ENCODE measurements at regions not wholly inside any gene's neighbourhood (a gene's known extent, or its start where the extent isn't known, plus 50 kb on each side); places are given as distances from the start of the nearest gene placed in this dataset.
"Not testable (repeated sequence)": the region's sequence is repeated elsewhere in the genome, so short reads cannot be mapped to it uniquely, and the experiment has no call there.

- not testable (repeated sequence) for DNase-seq (ENCODE audit: low read depth in 2 of 3, low spot score in 2 of 3)
Measured at GRCh38 chr6:140493470-140493869, 1119.0 kb upstream of the CITED2 start.

DNA sequence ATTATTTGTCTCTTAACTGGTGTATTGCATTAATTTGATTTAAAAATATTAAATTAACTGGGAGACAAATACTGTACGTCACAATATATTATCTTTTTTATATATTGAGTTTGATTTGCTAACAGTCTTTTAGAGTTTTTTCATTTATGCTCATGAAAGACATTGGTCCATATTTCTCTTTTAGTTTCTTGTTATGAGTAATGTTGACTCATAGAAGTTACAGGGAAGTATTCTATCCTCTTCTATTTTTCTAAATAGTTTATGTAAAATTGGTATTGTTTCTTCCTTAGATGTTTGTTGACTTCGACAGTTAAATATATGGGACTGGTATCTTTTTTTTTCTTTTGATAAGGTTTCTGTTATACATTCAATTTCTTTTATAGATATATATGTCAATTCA lies 1115.6 kb upstream of the CITED2 start:
- no peak for DNase-seq (ENCODE audit: low read depth in 2 of 3, low spot score in 2 of 3)

DNA sequence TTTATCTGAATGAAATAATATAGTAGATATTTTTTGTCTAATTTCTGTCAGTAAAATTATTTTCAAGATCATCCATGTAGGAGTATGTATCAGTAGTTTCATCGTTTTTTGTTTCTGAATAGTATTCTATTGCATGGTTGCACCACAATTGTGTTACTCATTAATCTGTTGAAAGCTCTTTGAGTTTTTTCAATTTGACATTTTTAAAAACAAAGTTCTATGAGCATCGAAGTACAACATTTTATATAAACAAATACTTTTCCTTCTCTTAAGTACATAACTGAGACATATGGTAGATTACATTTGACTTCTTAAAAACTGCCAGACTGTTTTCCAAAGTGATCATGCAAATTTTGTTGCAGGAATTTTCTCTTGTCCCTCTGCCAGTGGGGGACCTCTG lies 1113.1 kb upstream of the CITED2 start:
- no peak for DNase-seq (ENCODE audit: low read depth in 2 of 3, low spot score in 2 of 3)

DNA sequence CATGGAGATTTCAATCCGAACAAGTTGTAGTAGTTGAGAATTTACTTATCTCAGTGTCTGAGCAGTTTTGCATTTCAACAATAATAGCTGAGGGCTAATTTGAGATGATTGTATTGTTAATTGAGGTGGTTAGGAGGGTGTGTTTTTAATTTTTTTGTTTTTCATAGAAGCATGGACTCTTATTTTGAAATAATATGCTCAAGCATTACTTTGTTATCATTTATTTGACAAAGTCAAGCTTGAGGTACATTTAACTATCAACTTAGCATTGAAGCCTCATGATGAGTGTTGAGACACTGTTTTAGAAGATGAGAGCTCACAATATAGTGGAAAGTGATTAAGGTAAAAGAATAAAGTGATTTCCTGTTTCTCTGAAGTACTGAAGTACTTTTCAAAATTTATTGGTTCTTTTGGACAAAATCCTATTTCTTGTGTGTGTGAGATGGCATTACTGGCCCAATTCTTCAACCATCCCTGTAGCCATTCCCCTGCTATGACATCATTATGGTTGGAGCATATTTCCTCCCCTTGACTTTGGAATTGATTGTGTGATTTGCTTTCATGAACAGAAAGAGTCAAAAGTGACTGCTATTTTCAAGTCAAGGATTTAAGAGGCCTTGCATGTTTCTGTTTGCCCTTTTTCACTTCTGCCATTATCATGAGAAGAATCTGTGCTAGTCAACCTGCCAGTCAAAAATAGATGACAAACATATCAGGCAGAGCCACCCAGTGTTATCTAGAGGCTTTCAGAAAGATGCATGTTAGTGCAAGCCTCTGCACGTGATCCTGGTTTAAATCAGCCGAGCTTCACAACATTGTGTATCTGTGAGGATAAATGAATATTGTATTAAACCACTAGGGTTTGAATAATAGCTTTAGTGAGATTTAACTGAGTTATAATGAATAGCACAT lies 1112.3 kb upstream of the CITED2 start:
- DNase-seq (ENCODE audit: low read depth in 2 of 3, low spot score in 2 of 3): no peak

DNA sequence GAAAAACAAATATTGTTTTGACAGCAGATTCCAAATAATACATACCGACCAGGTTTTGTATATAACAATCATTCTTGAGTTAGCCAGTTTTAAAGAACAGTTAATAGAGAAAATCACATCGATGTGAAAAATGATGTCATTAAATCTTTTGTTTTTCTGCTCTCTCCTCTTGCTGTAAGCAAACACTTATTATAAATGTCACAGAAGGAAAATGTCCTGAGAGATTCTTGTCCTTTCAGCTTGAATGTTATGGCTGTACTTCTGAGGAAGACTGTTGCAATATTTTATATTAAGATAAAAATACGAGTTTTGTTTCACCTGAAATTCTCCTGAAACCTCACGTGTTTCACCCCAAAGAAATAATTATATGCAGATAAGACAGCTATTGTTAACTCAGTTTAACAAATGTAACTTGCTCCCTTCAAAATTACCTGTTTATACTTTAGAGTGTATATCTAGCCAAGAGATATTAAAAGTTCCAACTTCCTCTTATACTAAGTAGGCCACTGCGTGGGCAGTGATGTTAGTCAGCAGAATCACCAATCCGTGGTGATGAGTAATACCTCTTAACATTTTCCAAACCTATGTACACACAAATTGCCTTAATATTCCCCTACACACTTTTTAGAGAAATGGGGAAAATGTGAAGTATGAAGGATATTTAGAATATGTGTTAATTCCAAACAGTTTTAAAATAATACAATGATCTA lies 1111.4 kb upstream of the CITED2 start:
- DNase-seq (ENCODE audit: low read depth in 2 of 3, low spot score in 2 of 3): no peak

- no peak for DNase-seq (ENCODE audit: low read depth in 2 of 3, low spot score in 2 of 3)
Measured at GRCh38 chr6:140480852-140481251, 1106.4 kb upstream of the CITED2 start.

- DNase-seq (ENCODE audit: low read depth in 2 of 3, low spot score in 2 of 3): no peak
Measured at GRCh38 chr6:140478631-140479030, 1104.2 kb upstream of the CITED2 start.

DNA sequence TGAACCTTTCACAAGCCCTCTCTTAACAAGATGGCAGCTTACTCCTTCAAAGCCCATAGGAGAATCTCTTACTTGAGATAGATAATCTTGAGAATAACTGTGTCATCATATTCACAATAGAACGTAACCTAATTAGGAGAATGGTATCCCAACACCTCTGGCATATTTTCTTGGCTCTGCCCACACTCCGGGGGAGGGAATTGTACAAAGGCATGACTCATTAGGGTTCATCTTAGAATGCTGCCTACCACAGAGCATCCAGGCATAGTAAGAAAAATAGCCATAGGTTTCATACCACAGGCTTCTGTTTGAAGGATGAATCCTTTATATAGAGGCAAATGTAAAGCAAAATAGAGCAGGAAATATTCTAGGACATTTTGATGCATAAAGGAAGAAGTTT lies 1100.6 kb upstream of the CITED2 start:
- DNase-seq (ENCODE audit: low read depth in 2 of 3, low spot score in 2 of 3): no peak

DNA sequence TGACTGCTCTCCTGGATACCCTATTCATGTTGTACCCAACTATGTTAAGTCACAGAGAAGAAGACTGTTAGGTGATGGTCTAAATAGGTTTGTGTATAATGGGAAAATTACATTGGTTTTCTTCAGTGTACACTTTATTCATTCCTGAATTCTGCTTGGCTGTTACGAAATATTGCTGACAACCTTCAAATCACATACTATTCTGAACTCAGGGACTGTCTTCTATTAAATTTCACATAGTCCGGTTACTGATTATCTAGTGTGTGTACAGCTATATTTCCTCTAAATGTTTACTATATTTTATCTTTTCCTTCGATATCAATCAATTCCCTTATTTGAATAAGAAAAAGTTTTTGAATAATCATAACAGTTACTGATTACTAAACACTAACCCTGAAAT lies 1090.3 kb upstream of the CITED2 start:
- DNase-seq (ENCODE audit: low read depth in 2 of 3, low spot score in 2 of 3): no peak

DNA sequence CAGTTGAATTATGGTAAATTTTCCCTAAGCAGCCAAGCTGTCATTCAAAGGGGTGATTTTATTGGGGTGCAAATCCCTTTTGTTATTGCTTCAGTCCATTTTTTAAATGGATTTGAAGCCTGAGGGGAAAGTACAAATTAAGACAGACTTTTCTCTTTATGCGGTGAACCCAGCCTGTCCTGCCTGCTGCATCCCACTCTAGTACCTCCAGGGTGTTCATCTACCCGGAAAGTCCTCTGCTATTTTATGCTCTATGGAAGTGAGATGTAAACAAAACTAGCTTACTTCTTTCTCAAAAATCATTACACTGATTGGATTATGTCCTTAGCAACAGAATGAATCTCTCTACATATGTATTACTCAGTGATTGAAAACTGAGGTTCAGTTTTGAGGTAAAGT lies 1088.9 kb upstream of the CITED2 start:
- DNase-seq (ENCODE audit: low read depth in 2 of 3, low spot score in 2 of 3): no peak

DNA sequence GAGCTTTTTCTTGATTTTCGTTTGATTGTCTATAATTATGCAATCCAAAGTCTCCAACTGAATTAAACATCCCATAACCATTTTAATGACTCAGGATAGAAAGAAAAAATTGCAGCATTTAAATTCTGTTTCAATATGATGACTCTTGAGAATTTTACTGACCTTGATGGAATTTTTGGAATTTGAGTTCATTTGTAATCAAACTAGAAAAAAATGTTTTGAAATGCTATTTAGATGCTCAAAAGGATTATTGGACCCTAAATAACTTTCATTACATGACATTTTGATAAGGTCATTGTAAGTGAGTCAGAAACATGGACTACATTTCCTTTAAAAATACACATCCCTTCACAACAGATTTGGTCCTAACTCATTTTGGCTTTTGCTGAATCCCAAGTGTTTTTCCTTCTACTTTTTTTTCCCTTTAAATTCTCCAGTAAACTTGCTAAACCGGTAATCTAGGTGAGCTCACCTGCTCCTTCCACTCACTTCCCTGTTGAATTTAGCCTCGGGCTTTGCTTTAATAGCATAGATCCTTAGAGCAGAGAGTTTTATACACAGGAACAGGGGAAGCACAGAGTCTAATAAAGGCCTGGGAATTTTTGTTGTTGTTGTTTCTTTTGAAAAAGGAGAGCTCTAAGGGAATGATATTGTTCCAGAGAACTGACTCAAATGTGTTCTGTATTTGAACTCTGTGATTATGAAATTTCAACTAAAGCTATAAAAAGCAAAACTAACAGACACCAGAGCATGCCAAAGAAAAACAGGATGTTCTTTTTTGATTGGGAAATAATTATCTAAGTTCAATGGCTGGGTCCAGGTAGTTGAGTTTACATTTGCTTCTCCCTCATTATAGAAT lies 1088.2 kb upstream of the CITED2 start:
- no peak for DNase-seq (ENCODE audit: low read depth in 2 of 3, low spot score in 2 of 3)

DNA sequence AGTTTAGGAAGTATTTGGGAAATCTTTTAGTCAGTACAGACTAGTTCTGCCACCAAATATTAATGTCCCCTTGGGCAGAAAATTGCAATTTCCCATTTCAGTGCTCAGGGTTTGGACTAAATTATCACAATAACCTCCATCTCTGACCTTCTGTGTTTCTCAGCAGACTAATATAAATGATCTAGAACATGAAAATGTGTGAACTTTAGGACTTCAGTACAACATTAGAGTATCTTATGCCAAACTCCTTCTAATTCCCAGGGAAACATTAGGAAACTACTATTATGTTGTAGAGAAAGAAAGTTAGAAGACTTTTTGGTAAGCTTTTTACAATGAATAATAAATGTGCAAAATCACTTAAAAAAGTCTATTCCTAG lies 1087.6 kb upstream of the CITED2 start:
- no peak for DNase-seq (ENCODE audit: low read depth in 2 of 3, low spot score in 2 of 3)

DNA sequence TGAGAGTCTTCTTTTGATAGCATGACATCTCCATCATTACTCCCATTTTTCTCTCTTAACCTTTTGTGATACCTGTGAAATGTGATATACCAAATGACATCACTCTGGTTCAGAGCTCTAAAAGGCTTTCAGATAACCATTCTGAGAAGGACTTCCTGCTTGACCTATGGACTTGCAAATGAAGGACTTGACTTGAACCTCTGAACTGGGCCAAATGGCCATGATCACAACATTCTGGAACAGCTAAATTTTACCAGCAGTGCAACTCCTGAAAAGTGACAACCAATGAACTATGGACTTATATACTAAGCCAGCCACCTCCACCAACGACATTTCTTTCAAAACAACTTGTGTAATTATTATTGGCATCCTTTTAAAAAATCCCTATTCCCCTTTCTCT lies 1085.8 kb upstream of the CITED2 start:
- no peak for DNase-seq (ENCODE audit: low read depth in 2 of 3, low spot score in 2 of 3)

DNA sequence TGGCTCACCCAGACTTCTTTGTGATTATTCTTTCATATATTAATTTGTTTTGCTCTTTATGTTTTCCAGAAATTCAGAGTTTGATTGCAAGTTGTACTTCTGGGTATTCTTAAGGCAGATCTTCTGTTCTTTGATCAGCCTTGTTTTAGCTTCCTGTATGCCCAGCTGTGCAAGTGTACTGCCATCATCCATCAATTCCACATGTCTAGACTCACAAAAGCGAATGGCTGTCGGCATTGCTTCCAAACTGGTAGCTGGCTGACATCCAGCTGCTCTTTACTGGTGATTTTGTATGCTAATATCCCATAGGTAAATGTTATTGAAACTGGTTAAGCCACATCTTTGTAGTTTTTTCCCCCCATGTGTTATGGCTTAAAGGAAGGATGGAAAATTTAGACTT lies 1084.8 kb upstream of the CITED2 start:
- DNase-seq (ENCODE audit: low read depth in 2 of 3, low spot score in 2 of 3): no peak

GRCh38 chr6:140446241-140446640 lies 1071.8 kb upstream of the CITED2 start:
- DNase-seq (ENCODE audit: low read depth in 2 of 3, low spot score in 2 of 3): no peak

GRCh38 chr6:140445474-140446004 lies 1071.1 kb upstream of the CITED2 start:
- DNase-seq (ENCODE audit: low read depth in 2 of 3, low spot score in 2 of 3): no peak

- DNase-seq (ENCODE audit: low read depth in 2 of 3, low spot score in 2 of 3): not testable (repeated sequence)
Measured at GRCh38 chr6:140443112-140443511, 1068.7 kb upstream of the CITED2 start.

- no peak for DNase-seq (ENCODE audit: low read depth in 2 of 3, low spot score in 2 of 3)
Measured at GRCh38 chr6:140441256-140441655, 1066.8 kb upstream of the CITED2 start.

GRCh38 chr6:140440223-140440835 lies 1065.9 kb upstream of the CITED2 start:
- DNase-seq (ENCODE audit: low read depth in 2 of 3, low spot score in 2 of 3): no peak

- no peak for DNase-seq (ENCODE audit: low read depth in 2 of 3, low spot score in 2 of 3)
Measured at GRCh38 chr6:140438346-140438735, 1063.9 kb upstream of the CITED2 start.
